Fibroblast of lung (primary cell): ENCODE measurements at regions not wholly inside any gene's neighbourhood (a gene's known extent, or its start where the extent isn't known, plus 50 kb on each side); places are given as distances from the start of the nearest gene placed in this dataset.

Source experiments
- DNase-seq, 2 donors: peaks; one replicate each; pipeline versions ENCODE4 v3.0.0 to v3.0.0-alpha.2; 2010; ENCODE audit warnings: low read depth in 2 of 2
- H2AFZ ChIP-seq: 2 replicates; pipeline ENCODE4 v1.5.1; 2012; ENCODE audit warnings: low read length, control low read depth, inconsistent platforms
- H3K27ac ChIP-seq: 2 replicates; pipeline ENCODE4 v1.5.1; 2011; ENCODE audit warnings: low read length, control low read depth; ENCODE audit not compliant: insufficient read depth
- H3K27me3 ChIP-seq: 2 replicates; pipeline ENCODE4 v1.5.1; 2011; ENCODE audit warnings: mild to moderate bottlenecking, low read length; ENCODE audit not compliant: control insufficient read depth, insufficient read depth
- H3K36me3 ChIP-seq: 2 replicates; pipeline ENCODE4 v1.5.1; 2011; ENCODE audit warnings: low read length; ENCODE audit not compliant: control insufficient read depth, insufficient read depth
- H3K4me1 ChIP-seq: 2 replicates; pipeline ENCODE4 v1.5.1; 2011; ENCODE audit warnings: low read length; ENCODE audit not compliant: control insufficient read depth, insufficient read depth; ENCODE audit errors: extremely low read depth
- H3K4me2 ChIP-seq: 2 replicates; pipeline ENCODE4 v1.5.1; 2011; ENCODE audit warnings: low read length, control low read depth; ENCODE audit not compliant: insufficient read depth; ENCODE audit errors: extremely low read depth
- H3K4me3 ChIP-seq, 4 experiments: fragments of 200-600 bp in 1 of 4; sonication (generic) in 1 of 4; replicated peaks in 1 of 4; 2 replicates each; pipeline ENCODE4 v1.5.1; 2011 to 2016; ENCODE audit warnings: low read length in 4 of 4, low read depth in 3 of 4, mild to moderate bottlenecking in 3 of 4, control low read depth in 2 of 4, inconsistent platforms in 1 of 4, mixed read lengths in 1 of 4; ENCODE audit not compliant: insufficient read depth in 1 of 4; ENCODE audit errors: control extremely low read depth in 1 of 4
- H3K79me2 ChIP-seq: 2 replicates; pipeline ENCODE4 v1.5.1; 2012; ENCODE audit warnings: mild to moderate bottlenecking, low read length, inconsistent platforms; ENCODE audit not compliant: control insufficient read depth, insufficient read depth
- H3K9ac ChIP-seq: 2 replicates; pipeline ENCODE4 v1.5.1; 2011; ENCODE audit warnings: mild to moderate bottlenecking, low read length, control low read depth; ENCODE audit not compliant: insufficient read depth
- H3K9me3 ChIP-seq: 2 replicates; pipeline ENCODE4 v1.5.1; 2012; ENCODE audit warnings: low read depth, low read length; ENCODE audit not compliant: control insufficient read depth, insufficient read depth
- H4K20me1 ChIP-seq: 2 replicates; pipeline ENCODE4 v1.5.1; 2011; ENCODE audit warnings: low read length; ENCODE audit not compliant: control insufficient read depth, insufficient read depth; ENCODE audit errors: extremely low read depth
- EZH2 ChIP-seq: IDR thresholded peaks from 2 replicates; pipeline ENCODE4 v1.5.1; 2012; ENCODE audit warnings: low read length, control low read depth, mild to moderate bottlenecking; ENCODE audit errors: missing control alignments
- TF ChIP-seq, protein P1 (sequence below), 2 donors: IDR thresholded peaks in 1 of 2; conservative IDR thresholded peaks in 1 of 2; 1 replicate in 1 of 2; 2 replicates in 1 of 2; pipeline ENCODE4 v1.5.1; 2011 to 2012; ENCODE audit warnings: low read length in 2 of 2, control low read depth in 1 of 2, inconsistent platforms in 1 of 2, low read depth in 1 of 2, mild to moderate bottlenecking in 1 of 2

DNA sequence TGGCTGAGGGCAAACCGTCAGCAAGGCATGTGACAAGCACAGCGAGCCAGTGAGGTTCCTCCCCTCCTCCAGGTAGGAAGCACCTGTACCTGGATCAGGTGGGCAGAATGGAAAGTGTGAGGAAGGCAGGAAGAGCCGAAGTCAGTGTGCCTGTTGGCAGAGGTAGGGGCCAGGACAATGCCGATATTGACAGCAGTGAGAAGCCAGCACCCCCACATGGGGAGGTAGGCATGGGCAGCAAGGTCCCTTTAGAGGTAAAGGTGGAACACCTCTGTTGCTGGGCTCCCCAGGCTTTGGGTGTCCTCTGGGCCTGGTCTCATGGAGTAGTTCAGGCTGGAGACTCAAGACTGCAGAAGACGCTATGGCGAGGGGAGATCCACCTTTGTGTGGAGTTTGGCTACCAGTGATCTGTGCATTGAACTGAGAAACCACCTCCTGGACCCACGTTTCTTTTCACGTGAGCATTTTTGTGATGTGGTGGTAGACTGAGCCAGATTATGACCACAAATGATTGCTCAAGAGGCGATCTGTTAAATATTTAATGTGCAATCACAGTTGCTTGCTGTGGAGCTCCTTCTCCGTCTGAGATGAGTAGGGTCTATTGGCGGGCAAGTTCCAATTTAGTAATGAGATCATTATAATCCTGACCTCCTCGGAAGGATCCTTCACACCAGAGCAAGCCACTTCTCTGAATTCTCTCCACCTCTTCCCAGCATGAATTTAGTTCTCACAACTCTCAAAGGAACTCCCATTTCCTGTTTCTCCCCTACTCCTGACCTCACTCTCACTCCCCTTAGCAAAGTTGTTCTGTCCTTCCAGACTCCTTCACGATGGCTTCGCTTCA lies 174.8 kb downstream of the CDH26 start:
- H3K79me2 ChIP-seq, result no peaks in the 10 kb centered on the region

DNA sequence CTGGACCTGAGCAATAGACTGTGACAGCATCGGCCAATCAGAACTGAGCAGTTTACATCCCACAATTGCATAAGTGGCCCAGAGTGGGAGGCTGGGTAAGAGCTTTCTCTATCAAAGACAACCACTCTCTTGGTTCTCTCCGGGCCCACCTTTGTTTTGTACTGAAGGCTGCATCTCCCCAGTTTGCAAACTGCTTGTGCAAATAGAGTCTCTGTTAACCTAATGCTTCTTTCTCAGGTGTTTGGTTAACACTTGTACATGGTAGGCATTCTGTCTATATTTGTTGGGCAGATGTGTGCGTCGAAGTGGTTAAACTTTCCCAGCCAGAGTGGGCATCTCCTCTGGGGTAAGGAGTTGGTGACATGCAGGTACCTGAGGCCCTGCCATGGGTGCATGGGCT lies 177.1 kb downstream of the CDH26 start:
- Histone ChIP-seq H3K9ac (no peak overlapping the region), H2AFZ (no peak overlapping the region), H3K36me3 (no peaks in the 10 kb centered on the region), H3K4me2 (no peak overlapping the region), H3K9me3 (no peaks in the 10 kb centered on the region), H3K4me1 (no peaks in the 10 kb centered on the region), H3K79me2 (no peaks in the 10 kb centered on the region), H3K27me3 (no peaks in the 10 kb centered on the region), H4K20me1 (no peaks in the 10 kb centered on the region), H3K27ac (no peak overlapping the region), H3K4me3 (no peak overlapping the region)
- DNase-seq, result no peak
- TF ChIP-seq, protein P1, sequence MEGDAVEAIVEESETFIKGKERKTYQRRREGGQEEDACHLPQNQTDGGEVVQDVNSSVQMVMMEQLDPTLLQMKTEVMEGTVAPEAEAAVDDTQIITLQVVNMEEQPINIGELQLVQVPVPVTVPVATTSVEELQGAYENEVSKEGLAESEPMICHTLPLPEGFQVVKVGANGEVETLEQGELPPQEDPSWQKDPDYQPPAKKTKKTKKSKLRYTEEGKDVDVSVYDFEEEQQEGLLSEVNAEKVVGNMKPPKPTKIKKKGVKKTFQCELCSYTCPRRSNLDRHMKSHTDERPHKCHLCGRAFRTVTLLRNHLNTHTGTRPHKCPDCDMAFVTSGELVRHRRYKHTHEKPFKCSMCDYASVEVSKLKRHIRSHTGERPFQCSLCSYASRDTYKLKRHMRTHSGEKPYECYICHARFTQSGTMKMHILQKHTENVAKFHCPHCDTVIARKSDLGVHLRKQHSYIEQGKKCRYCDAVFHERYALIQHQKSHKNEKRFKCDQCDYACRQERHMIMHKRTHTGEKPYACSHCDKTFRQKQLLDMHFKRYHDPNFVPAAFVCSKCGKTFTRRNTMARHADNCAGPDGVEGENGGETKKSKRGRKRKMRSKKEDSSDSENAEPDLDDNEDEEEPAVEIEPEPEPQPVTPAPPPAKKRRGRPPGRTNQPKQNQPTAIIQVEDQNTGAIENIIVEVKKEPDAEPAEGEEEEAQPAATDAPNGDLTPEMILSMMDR (conservative IDR thresholded peaks at IDR 0.05 in 1 of 2, IDR thresholded peaks at IDR 0.05 in 1 of 2; ENCODE audit: low read depth in 1 of 2, low read length in 2 of 2), result no peak
- no peak for TF ChIP-seq EZH2

More for the DNA sequence above, 174.8 kb downstream of the CDH26 start:
- DNase-seq, result no peak
- Histone ChIP-seq H3K9ac (no peak overlapping the region), H3K4me2 (no peak overlapping the region), H3K9me3 (no peaks in the 10 kb centered on the region), H3K27me3 (no peaks in the 10 kb centered on the region), H3K36me3 (no peaks in the 10 kb centered on the region), H3K4me3 (no peak overlapping the region), H4K20me1 (no peaks in the 10 kb centered on the region), H2AFZ (no peak overlapping the region), H3K4me1 (no peaks in the 10 kb centered on the region), H3K27ac (no peak overlapping the region)
- TF ChIP-seq, protein P1 (conservative IDR thresholded peaks at IDR 0.05 in 1 of 2, IDR thresholded peaks at IDR 0.05 in 1 of 2; ENCODE audit: low read depth in 1 of 2, low read length in 2 of 2), result no peak
- no peak for TF ChIP-seq EZH2

- H3K4me1 ChIP-seq, result no peaks in the 10 kb centered on the region
Measured at GRCh38 chr20:60136645-60137401, 178.6 kb downstream of the CDH26 start.

More at GRCh38 chr20:60136645-60137401, 178.6 kb downstream of the CDH26 start:
- Histone ChIP-seq H3K27ac (no peak overlapping the region), H2AFZ (no peak overlapping the region), H3K4me2 (no peak overlapping the region), H3K36me3 (no peaks in the 10 kb centered on the region), H3K4me3 (no peak overlapping the region), H3K9ac (no peak overlapping the region), H3K79me2 (no peaks in the 10 kb centered on the region), H3K27me3 (no peaks in the 10 kb centered on the region), H4K20me1 (no peaks in the 10 kb centered on the region), H3K9me3 (no peaks in the 10 kb centered on the region)
- TF ChIP-seq EZH2, result no peak
- TF ChIP-seq, protein P1 (conservative IDR thresholded peaks at IDR 0.05 in 1 of 2, IDR thresholded peaks at IDR 0.05 in 1 of 2; ENCODE audit: low read depth in 1 of 2, low read length in 2 of 2), result no peak
- no peak for DNase-seq
